Brain microvascular endothelial cell (primary cell): ENCODE measurements at regions not wholly inside any gene's neighbourhood (a gene's known extent, or its start where the extent isn't known, plus 50 kb on each side); places are given as distances from the start of the nearest gene placed in this dataset.

Experiments
- DNase-seq: peaks from one replicate; pipeline ENCODE4 v3.0.0-alpha.2; 2020
- H3K27ac ChIP-seq: fragments of 250-450 bp; sonication (Bioruptor Pico); 2 replicates; pipeline ENCODE4 v1.5.1; 2020; ENCODE audit warnings: mild to moderate bottlenecking, moderate library complexity
- H3K27me3 ChIP-seq: fragments of 250-450 bp; sonication (Bioruptor Pico); replicated peaks from 2 replicates; pipeline ENCODE4 v1.5.1; 2020; ENCODE audit warnings: mild to moderate bottlenecking
- H3K36me3 ChIP-seq: fragments of 250-450 bp; sonication (Bioruptor Pico); replicated peaks from 2 replicates; pipeline ENCODE4 v1.5.1; 2020; ENCODE audit warnings: mild to moderate bottlenecking
- H3K4me3 ChIP-seq: 2 replicates; pipeline ENCODE4 v1.5.1; 2011; ENCODE audit warnings: low read depth, mild to moderate bottlenecking, control low read depth, low read length, moderate library complexity
- CTCF ChIP-seq: IDR thresholded peaks from 2 replicates; pipeline ENCODE4 v1.5.1; 2011; ENCODE audit warnings: low read depth, mild to moderate bottlenecking, moderate library complexity, low read length, control low read depth, inconsistent platforms; ENCODE audit errors: missing control alignments
- in situ Hi-C: cut with HindIII; loops from 2 replicates; pipeline ENCODE4 v1.10.0; 2017; ENCODE audit warnings: low sequenced_read_pairs, low pct_ligation_motif_present

GRCh38 chr17:74150428-74151025 lies 53.0 kb upstream of the RPL38 start:
- no peak overlapping the region for H3K27ac ChIP-seq
- DNase-seq = no peak
- in situ Hi-C loops = no loop called here
- H3K36me3 ChIP-seq = no peaks in the 10 kb centered on the region
- H3K27me3 ChIP-seq = no peaks in the 10 kb centered on the region
- H3K4me3 ChIP-seq = no peak overlapping the region
- TF ChIP-seq CTCF = no peak

GRCh38 chr17:74151551-74152315 lies 51.7 kb upstream of the RPL38 start:
- DNase-seq = no peak
- Histone ChIP-seq H3K36me3 (no peaks in the 10 kb centered on the region), H3K4me3 (no peak overlapping the region), H3K27ac (no peak overlapping the region), H3K27me3 (no peaks in the 10 kb centered on the region)
- in situ Hi-C loops = no loop called here
- no peak for TF ChIP-seq CTCF

GRCh38 chr17:74152591-74153455 lies 50.7 kb upstream of the RPL38 start:
- in situ Hi-C loops = no loop called here
- Histone ChIP-seq H3K36me3 (no peaks in the 10 kb centered on the region), H3K27ac (no peak overlapping the region), H3K27me3 (no peaks in the 10 kb centered on the region), H3K4me3 (no peak overlapping the region)
- no peak for TF ChIP-seq CTCF
- DNase-seq = no peak

GRCh38 chr17:74153456-74153810 lies 50.0 kb upstream of the RPL38 start:
- Histone ChIP-seq H3K4me3 (no peak overlapping the region), H3K36me3 (no peaks in the 10 kb centered on the region), H3K27ac (no peak overlapping the region), H3K27me3 (no peaks in the 10 kb centered on the region)
- in situ Hi-C loops = no loop called here
- DNase-seq = no peak
- TF ChIP-seq CTCF = no peak
